DND-41 (cell line): ENCODE measurements at regions not wholly inside any gene's neighbourhood (a gene's known extent, or its start where the extent isn't known, plus 50 kb on each side); places are given as distances from the start of the nearest gene placed in this dataset.

ENCODE experiments used
- ATAC-seq: fragments of 200-7000 bp; cut with Tn5 transposase; 3 replicates; pipeline ENCODE4 v1.9.1; 2021; ENCODE audit warnings: low read depth; ENCODE audit not compliant: insufficient read depth
- DNase-seq: peaks from one replicate; pipeline ENCODE4 v3.0.0-alpha.2; 2020
- H2AFZ ChIP-seq: 2 replicates; pipeline ENCODE4 v1.6.0; 2012; ENCODE audit warnings: low read depth, low read length
- H3K27ac ChIP-seq: 2 replicates; pipeline ENCODE4 v1.5.1; 2012; ENCODE audit warnings: low read length, inconsistent platforms
- H3K27me3 ChIP-seq: fragments of 200-600 bp; sonication (generic); 2 replicates; pipeline ENCODE4 v1.6.0; 2012; ENCODE audit warnings: low read length, mild to moderate bottlenecking, inconsistent platforms; ENCODE audit not compliant: insufficient read depth, poor library complexity
- H3K36me3 ChIP-seq: 2 replicates; pipeline ENCODE4 v1.5.1; 2012; ENCODE audit warnings: low read length, inconsistent platforms; ENCODE audit not compliant: insufficient read depth
- H3K4me1 ChIP-seq: 2 replicates; pipeline ENCODE4 v1.5.1; 2012; ENCODE audit warnings: mild to moderate bottlenecking, low read length; ENCODE audit not compliant: insufficient read depth
- H3K4me2 ChIP-seq: 2 replicates; pipeline ENCODE4 v1.6.0; 2012; ENCODE audit warnings: mild to moderate bottlenecking, moderate library complexity, low read length, inconsistent platforms; ENCODE audit not compliant: insufficient read depth
- H3K4me3 ChIP-seq, 2 experiments: fragments of 200-600 bp in 1 of 2; shearing (Covaris generic) in 1 of 2; 2 replicates each; pipeline ENCODE4 v1.5.1; 2012 to 2016; ENCODE audit warnings: inconsistent platforms in 2 of 2, low read length in 2 of 2, mild to moderate bottlenecking in 2 of 2, low read depth in 1 of 2, moderate library complexity in 1 of 2
- H3K79me2 ChIP-seq: 2 replicates; pipeline ENCODE4 v1.6.0; 2012; ENCODE audit warnings: low read length, inconsistent platforms; ENCODE audit not compliant: insufficient read depth
- H3K9ac ChIP-seq: 2 replicates; pipeline ENCODE4 v1.6.0; 2012; ENCODE audit warnings: low read depth, mild to moderate bottlenecking, inconsistent platforms, low read length, moderate library complexity
- H3K9me3 ChIP-seq: 2 replicates; pipeline ENCODE4 v1.5.1; 2012; ENCODE audit warnings: low read length, moderate library complexity, mild to moderate bottlenecking, inconsistent platforms; ENCODE audit not compliant: insufficient read depth, severe bottlenecking
- H4K20me1 ChIP-seq: 2 replicates; pipeline ENCODE4 v1.6.0; 2012; ENCODE audit warnings: low read length; ENCODE audit not compliant: insufficient read depth
- EZH2 ChIP-seq: IDR thresholded peaks from 3 replicates; pipeline ENCODE4 v1.6.1; 2012; ENCODE audit warnings: borderline replicate concordance, low read depth, mild to moderate bottlenecking, moderate library complexity, low read length, inconsistent platforms; ENCODE audit not compliant: severe bottlenecking
- TF ChIP-seq, protein P1 (sequence below): IDR thresholded peaks from 2 replicates; pipeline ENCODE4 v1.5.1; 2012; ENCODE audit warnings: borderline replicate concordance, low read length, moderate library complexity, mild to moderate bottlenecking; ENCODE audit not compliant: poor library complexity, severe bottlenecking; ENCODE audit errors: extremely low read depth

- no peaks in the 10 kb centered on the region for H4K20me1 ChIP-seq
- H3K79me2 ChIP-seq: no peaks in the 10 kb centered on the region
- H3K4me3 ChIP-seq: no peak overlapping the region
- no peak overlapping the region for H3K4me2 ChIP-seq
- H3K27me3 ChIP-seq: no peaks in the 10 kb centered on the region
- H3K4me1 ChIP-seq: no peaks in the 10 kb centered on the region
- DNase-seq (no peak), ATAC-seq (no peak)
- TF ChIP-seq, protein P1, sequence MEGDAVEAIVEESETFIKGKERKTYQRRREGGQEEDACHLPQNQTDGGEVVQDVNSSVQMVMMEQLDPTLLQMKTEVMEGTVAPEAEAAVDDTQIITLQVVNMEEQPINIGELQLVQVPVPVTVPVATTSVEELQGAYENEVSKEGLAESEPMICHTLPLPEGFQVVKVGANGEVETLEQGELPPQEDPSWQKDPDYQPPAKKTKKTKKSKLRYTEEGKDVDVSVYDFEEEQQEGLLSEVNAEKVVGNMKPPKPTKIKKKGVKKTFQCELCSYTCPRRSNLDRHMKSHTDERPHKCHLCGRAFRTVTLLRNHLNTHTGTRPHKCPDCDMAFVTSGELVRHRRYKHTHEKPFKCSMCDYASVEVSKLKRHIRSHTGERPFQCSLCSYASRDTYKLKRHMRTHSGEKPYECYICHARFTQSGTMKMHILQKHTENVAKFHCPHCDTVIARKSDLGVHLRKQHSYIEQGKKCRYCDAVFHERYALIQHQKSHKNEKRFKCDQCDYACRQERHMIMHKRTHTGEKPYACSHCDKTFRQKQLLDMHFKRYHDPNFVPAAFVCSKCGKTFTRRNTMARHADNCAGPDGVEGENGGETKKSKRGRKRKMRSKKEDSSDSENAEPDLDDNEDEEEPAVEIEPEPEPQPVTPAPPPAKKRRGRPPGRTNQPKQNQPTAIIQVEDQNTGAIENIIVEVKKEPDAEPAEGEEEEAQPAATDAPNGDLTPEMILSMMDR: peak; percentile 45
- no peak for TF ChIP-seq EZH2
- H3K9ac ChIP-seq: no peak overlapping the region
- no peaks in the 10 kb centered on the region for H3K9me3 ChIP-seq
- no peaks in the 10 kb centered on the region for H3K36me3 ChIP-seq
- no peak overlapping the region for H3K27ac ChIP-seq
- H2AFZ ChIP-seq: no peak overlapping the region
Observed at GRCh38 chr17:77266891-77267341, 126.1 kb downstream of the SEC14L1 start.

GRCh38 chr17:77269696-77270681, 129.2 kb downstream of the SEC14L1 start:
- no peak overlapping the region for H3K4me3 ChIP-seq
- no peaks in the 10 kb centered on the region for H3K79me2 ChIP-seq
- ATAC-seq (no peak), DNase-seq (no peak)
- no peaks in the 10 kb centered on the region for H3K9me3 ChIP-seq
- H3K27ac ChIP-seq: no peak overlapping the region
- no peak overlapping the region for H2AFZ ChIP-seq
- no peaks in the 10 kb centered on the region for H3K27me3 ChIP-seq
- H3K4me1 ChIP-seq: no peaks in the 10 kb centered on the region
- no peak for TF ChIP-seq EZH2
- TF ChIP-seq, protein P1: no peak
- H4K20me1 ChIP-seq: no peaks in the 10 kb centered on the region
- no peak overlapping the region for H3K4me2 ChIP-seq
- H3K9ac ChIP-seq: no peak overlapping the region
- no peaks in the 10 kb centered on the region for H3K36me3 ChIP-seq

DNA sequence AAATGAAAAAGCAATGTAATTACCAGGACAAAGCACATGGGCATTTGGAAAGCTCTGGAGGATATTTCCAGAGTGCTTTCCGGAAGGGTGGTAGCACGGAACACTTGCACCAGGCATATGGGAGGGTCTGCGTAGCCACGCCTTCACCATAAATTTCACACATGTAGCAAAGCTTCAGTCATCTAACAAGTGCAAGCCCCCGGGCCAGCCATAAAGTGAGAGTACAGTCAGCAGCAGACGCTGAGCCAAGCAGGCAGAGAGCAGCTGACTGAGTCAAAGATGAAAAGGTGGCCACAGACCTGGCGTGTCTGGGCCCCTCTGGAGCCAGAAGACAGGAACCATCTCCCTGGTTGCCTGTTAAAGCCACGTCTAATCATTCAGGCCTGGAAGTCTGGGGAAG, 130.6 kb downstream of the SEC14L1 start:
- no peak overlapping the region for H3K4me2 ChIP-seq
- H3K79me2 ChIP-seq: no peaks in the 10 kb centered on the region
- no peaks in the 10 kb centered on the region for H4K20me1 ChIP-seq
- H3K9ac ChIP-seq: no peak overlapping the region
- DNase-seq: no peak
- H3K36me3 ChIP-seq: no peaks in the 10 kb centered on the region
- H3K27ac ChIP-seq: no peak overlapping the region
- H2AFZ ChIP-seq: no peak overlapping the region
- no peak for ATAC-seq
- H3K27me3 ChIP-seq: no peaks in the 10 kb centered on the region
- no peak overlapping the region for H3K4me3 ChIP-seq
- H3K9me3 ChIP-seq: no peaks in the 10 kb centered on the region
- TF ChIP-seq, protein P1: no peak
- no peak for TF ChIP-seq EZH2
- no peaks in the 10 kb centered on the region for H3K4me1 ChIP-seq
